Parathyroid adenoma (tissue), 2 donors: ENCODE measurements at regions not wholly inside any gene's neighbourhood (a gene's known extent, or its start where the extent isn't known, plus 50 kb on each side); places are given as distances from the start of the nearest gene placed in this dataset.

Source experiments
- H2AFZ ChIP-seq: fragments of 300-600 bp; sonication (generic); one replicate; pipeline ENCODE4 v1.7.0; 2017; ENCODE audit warnings: antibody characterized with exemption, mild to moderate bottlenecking
- H3K27ac ChIP-seq: fragments of 300-600 bp; sonication (generic); one replicate; pipeline ENCODE4 v1.7.0; 2017
- H3K27me3 ChIP-seq: fragments of 300-600 bp; sonication (generic); one replicate; pipeline ENCODE4 v1.7.0; 2017; ENCODE audit warnings: low read length; ENCODE audit not compliant: control insufficient read depth, insufficient read depth
- H3K36me3 ChIP-seq: fragments of 300-600 bp; sonication (generic); one replicate; pipeline ENCODE4 v1.7.0; 2017; ENCODE audit warnings: low read length; ENCODE audit not compliant: control insufficient read depth, insufficient read depth
- H3K4me1 ChIP-seq: fragments of 300-600 bp; sonication (generic); one replicate; pipeline ENCODE4 v1.7.0; 2017; ENCODE audit warnings: control low read depth
- H3K4me2 ChIP-seq: fragments of 300-600 bp; sonication (generic); one replicate; pipeline ENCODE4 v1.7.0; 2017; ENCODE audit warnings: low read length
- H3K4me3 ChIP-seq: fragments of 300-600 bp; sonication (generic); one replicate; pipeline ENCODE4 v1.7.0; 2017; ENCODE audit warnings: low read depth, low read length
- H3K79me2 ChIP-seq: fragments of 300-600 bp; sonication (generic); one replicate; pipeline ENCODE4 v1.7.0; 2017; ENCODE audit warnings: control low read depth
- H3K9ac ChIP-seq: fragments of 300-600 bp; sonication (generic); one replicate; pipeline ENCODE4 v1.7.0; 2017; ENCODE audit warnings: mild to moderate bottlenecking
- H3K9me3 ChIP-seq: fragments of 300-600 bp; sonication (generic); one replicate; pipeline ENCODE4 v1.7.0; 2017; ENCODE audit warnings: low read length; ENCODE audit not compliant: control insufficient read depth
- CTCF ChIP-seq: fragments of 300-600 bp; sonication (generic); IDR thresholded peaks from one replicate; pipeline ENCODE4 v1.7.0; 2017; ENCODE audit warnings: antibody characterized with exemption, mild to moderate bottlenecking
- donor health status: primary hyperparathyroidism.

- Histone ChIP-seq H2AFZ (no peak overlapping the region), H3K4me1 (no peaks in the 10 kb centered on the region), H3K27ac (no peak overlapping the region), H3K9me3 (no peaks in the 10 kb centered on the region), H3K79me2 (no peaks in the 10 kb centered on the region), H3K9ac (no peak overlapping the region), H3K4me3 (no peak overlapping the region), H3K27me3 (no peaks in the 10 kb centered on the region), H3K36me3 (no peaks in the 10 kb centered on the region), H3K4me2 (no peak overlapping the region)
- TF ChIP-seq CTCF: no peak
Measured at GRCh38 chr1:209222826-209223225, 360.7 kb upstream of the CAMK1G start.

- Histone ChIP-seq H2AFZ (no peak overlapping the region), H3K4me1 (no peaks in the 10 kb centered on the region), H3K79me2 (no peaks in the 10 kb centered on the region), H3K9ac (no peak overlapping the region), H3K27me3 (no peaks in the 10 kb centered on the region), H3K27ac (no peak overlapping the region), H3K4me2 (no peak overlapping the region), H3K36me3 (no peaks in the 10 kb centered on the region), H3K4me3 (no peak overlapping the region), H3K9me3 (no peaks in the 10 kb centered on the region)
- no peak for TF ChIP-seq CTCF
Measured at GRCh38 chr1:209223791-209224190, 359.7 kb upstream of the CAMK1G start.

GRCh38 chr1:209224886-209225285, 358.6 kb upstream of the CAMK1G start:
- no peak overlapping the region for H3K27ac ChIP-seq
- no peak for TF ChIP-seq CTCF
- no peak overlapping the region for H2AFZ ChIP-seq

GRCh38 chr1:209227171-209227570, 356.3 kb upstream of the CAMK1G start:
- no peak overlapping the region for H2AFZ ChIP-seq
- no peaks in the 10 kb centered on the region for H3K4me1 ChIP-seq
- TF ChIP-seq CTCF: no peak
- no peaks in the 10 kb centered on the region for H3K36me3 ChIP-seq
- no peaks in the 10 kb centered on the region for H3K79me2 ChIP-seq
- no peaks in the 10 kb centered on the region for H3K27me3 ChIP-seq
- peaks cover 2% of the 10 kb centered on the region for H3K9me3 ChIP-seq
- H3K4me3 ChIP-seq: no peak overlapping the region
- H3K27ac ChIP-seq: no peak overlapping the region
- no peak overlapping the region for H3K4me2 ChIP-seq
- H3K9ac ChIP-seq: no peak overlapping the region

More at GRCh38 chr1:209224886-209225285, 358.6 kb upstream of the CAMK1G start:
- Histone ChIP-seq H3K4me2 (no peak overlapping the region), H3K9ac (no peak overlapping the region), H3K4me3 (no peak overlapping the region), H3K36me3 (no peaks in the 10 kb centered on the region), H3K27me3 (no peaks in the 10 kb centered on the region), H3K9me3 (no peaks in the 10 kb centered on the region), H3K79me2 (no peaks in the 10 kb centered on the region), H3K4me1 (no peaks in the 10 kb centered on the region)

- Histone ChIP-seq H3K27me3 (no peaks in the 10 kb centered on the region), H3K9ac (no peak overlapping the region), H3K36me3 (no peaks in the 10 kb centered on the region), H3K4me3 (no peak overlapping the region), H2AFZ (no peak overlapping the region), H3K79me2 (no peaks in the 10 kb centered on the region), H3K4me1 (no peaks in the 10 kb centered on the region), H3K4me2 (no peak overlapping the region), H3K9me3 (peaks cover 2% of the 10 kb centered on the region), H3K27ac (no peak overlapping the region)
- TF ChIP-seq CTCF: no peak
Measured at GRCh38 chr1:209227941-209228340, 355.6 kb upstream of the CAMK1G start.
